ENCODE measurements at regions not wholly inside any gene's neighbourhood (a gene's known extent, or its start where the extent isn't known, plus 50 kb on each side); places are given as distances from the start of the nearest gene placed in this dataset.

- Mint-ChIP-seq H3K9me3 (no peaks in the 10 kb centered on the region), H3K27me3 (no peaks in the 10 kb centered on the region), H3K4me1 (ENCODE audit: low read depth) (no peaks in the 10 kb centered on the region), H3K36me3 (ENCODE audit: low read depth) (no peaks in the 10 kb centered on the region), H3K27ac (no peak overlapping the region), H3K4me3 (no peak overlapping the region)
- intact Hi-C loops (cut with DNase I, micrococcal nuclease) = no loop called here
- ChIA-PET CTCF (no interaction called here), POLR2A (no interaction called here)
- Histone ChIP-seq H3K36me3 (ENCODE audit: insufficient read depth, low read length) (no peaks in the 10 kb centered on the region), H3K9me3 (ENCODE audit: control insufficient read depth in 1 of 2, insufficient read depth in 1 of 2, low read length in 2 of 2) (no peaks in the 10 kb centered on the region), H3K4me1 (ENCODE audit: insufficient read depth, low read length) (no peaks in the 10 kb centered on the region), H3K27me3 (ENCODE audit: control insufficient read depth in 1 of 2, insufficient read depth in 2 of 2, low read length in 2 of 2) (no peaks in the 10 kb centered on the region), H3K27ac (ENCODE audit: low read depth in 1 of 2, low read length in 2 of 2) (no peak overlapping the region), H3K4me3 (ENCODE audit: low read length) (no peak overlapping the region)
- ATAC-seq (ENCODE audit: poor library complexity) (no peak), DNase-seq (no peak)
- TF ChIP-seq CTCF (IDR thresholded peaks at IDR 0.05) = no peak
Observed at GRCh38 chr1:60387175-60387574, 313.6 kb upstream of the C1orf87 start.

GRCh38 chr1:60386249-60386648, 312.7 kb upstream of the C1orf87 start:
- H3K4me1 ChIP-seq (ENCODE audit: insufficient read depth, low read length) = no peaks in the 10 kb centered on the region
- H3K36me3 Mint-ChIP-seq (ENCODE audit: low read depth) = no peaks in the 10 kb centered on the region
- H3K4me1 Mint-ChIP-seq (ENCODE audit: low read depth) = no peaks in the 10 kb centered on the region
- no peak for DNase-seq
- H3K27me3 ChIP-seq (ENCODE audit: control insufficient read depth in 1 of 2, insufficient read depth in 2 of 2, low read length in 2 of 2) = no peaks in the 10 kb centered on the region
- intact Hi-C loops (cut with DNase I, micrococcal nuclease) = no loop called here
- H3K4me3 ChIP-seq (ENCODE audit: low read length) = no peak overlapping the region
- no peak overlapping the region for H3K27ac Mint-ChIP-seq
- H3K27me3 Mint-ChIP-seq = no peaks in the 10 kb centered on the region
- CTCF ChIA-PET = no interaction called here
- H3K9me3 Mint-ChIP-seq = no peaks in the 10 kb centered on the region
- no peak overlapping the region for H3K4me3 Mint-ChIP-seq
- no peak overlapping the region for H3K27ac ChIP-seq (ENCODE audit: low read depth in 1 of 2, low read length in 2 of 2)
- no peaks in the 10 kb centered on the region for H3K9me3 ChIP-seq (ENCODE audit: control insufficient read depth in 1 of 2, insufficient read depth in 1 of 2, low read length in 2 of 2)
- POLR2A ChIA-PET = no interaction called here
- TF ChIP-seq CTCF (IDR thresholded peaks at IDR 0.05) = no peak
- ATAC-seq (ENCODE audit: poor library complexity) = no peak
- H3K36me3 ChIP-seq (ENCODE audit: insufficient read depth, low read length) = no peaks in the 10 kb centered on the region

- ATAC-seq (ENCODE audit: poor library complexity) (no peak), DNase-seq (no peak)
- H3K4me1 Mint-ChIP-seq (ENCODE audit: low read depth) = no peaks in the 10 kb centered on the region
- no peaks in the 10 kb centered on the region for H3K27me3 ChIP-seq (ENCODE audit: control insufficient read depth in 1 of 2, insufficient read depth in 2 of 2, low read length in 2 of 2)
- H3K27me3 Mint-ChIP-seq = no peaks in the 10 kb centered on the region
- no peak overlapping the region for H3K27ac Mint-ChIP-seq
- peaks cover 4% of the 10 kb centered on the region for H3K9me3 Mint-ChIP-seq
- H3K27ac ChIP-seq (ENCODE audit: low read depth in 1 of 2, low read length in 2 of 2) = no peak overlapping the region
- intact Hi-C loops (cut with DNase I, micrococcal nuclease) = no loop called here
- H3K4me1 ChIP-seq (ENCODE audit: insufficient read depth, low read length) = no peaks in the 10 kb centered on the region
- no peak overlapping the region for H3K4me3 Mint-ChIP-seq
- CTCF ChIA-PET = no interaction called here
- no peaks in the 10 kb centered on the region for H3K36me3 Mint-ChIP-seq (ENCODE audit: low read depth)
- H3K4me3 ChIP-seq (ENCODE audit: low read length) = no peak overlapping the region
- no peaks in the 10 kb centered on the region for H3K36me3 ChIP-seq (ENCODE audit: insufficient read depth, low read length)
- TF ChIP-seq CTCF (IDR thresholded peaks at IDR 0.05) = no peak
- POLR2A ChIA-PET = no interaction called here
- peaks cover 0 to 6% of the 10 kb centered on the region in 2 experiments for H3K9me3 ChIP-seq (ENCODE audit: control insufficient read depth in 1 of 2, insufficient read depth in 1 of 2, low read length in 2 of 2)
Observed at GRCh38 chr1:60376196-60376595, 302.6 kb upstream of the C1orf87 start.

Data from CD4-positive, alpha-beta T cell (primary cell).